H1 (cell line): ENCODE measurements at regions not wholly inside any gene's neighbourhood (a gene's known extent, or its start where the extent isn't known, plus 50 kb on each side); places are given as distances from the start of the nearest gene placed in this dataset.
"Not testable (repeated sequence)": the region's sequence is repeated elsewhere in the genome, so short reads cannot be mapped to it uniquely, and the experiment has no call there.

Source experiments
- CTCF ChIA-PET: fragments of 300-600 bp; sonication (Branson Sonifier 250); formaldehyde crosslinking; loops from one replicate; lab custom pipeline; 2021; ENCODE audit not compliant: partially characterized antibody; lab: Charles Lee
- POLR2A ChIA-PET: fragments of 300-600 bp; sonication (Branson Sonifier 250); formaldehyde crosslinking; loops from one replicate; lab custom pipeline; 2021; ENCODE audit warnings: inconsistent platforms; ENCODE audit not compliant: partially characterized antibody; lab: Charles Lee
- DNase-seq, 2 experiments: peaks; one replicate each; pipeline versions ENCODE4 v3.0.0 to v3.0.0-alpha.2; 2010 to 2022; ENCODE audit warnings: low spot score in 2 of 2, low read depth in 1 of 2, mixed read lengths in 1 of 2
- FAIRE-seq: peaks from 2 replicates; lab custom pipeline; 2011; peaks lifted over from hg19 to GRCh38; lab: Jason Lieb, UNC
- H2AFZ ChIP-seq: 2 replicates; pipeline ENCODE4 v1.8.1; 2012; ENCODE audit warnings: low read length, inconsistent platforms
- H2AK5ac ChIP-seq: 2 replicates; pipeline ENCODE4 v1.6.1; 2013; ENCODE audit warnings: low read depth, low read length
- H2BK120ac ChIP-seq: replicated peaks from 2 replicates; pipeline ENCODE3; 2013; ENCODE audit warnings: low read depth, low read length, inconsistent platforms
- H2BK12ac ChIP-seq: 2 replicates; pipeline ENCODE4 v1.6.1; 2013; ENCODE audit warnings: low read depth, low read length
- H2BK15ac ChIP-seq: 2 replicates; pipeline ENCODE4 v1.6.1; 2013; ENCODE audit warnings: low read length
- H2BK20ac ChIP-seq: 2 replicates; pipeline ENCODE4 v1.6.1; 2013; ENCODE audit warnings: low read length
- H2BK5ac ChIP-seq: 2 replicates; pipeline ENCODE4 v1.6.1; 2013; ENCODE audit warnings: low read depth, low read length
- H3K14ac ChIP-seq: 2 replicates; pipeline ENCODE4 v1.6.1; 2013; ENCODE audit warnings: inconsistent platforms; ENCODE audit not compliant: insufficient read length
- H3K18ac ChIP-seq: 2 replicates; pipeline ENCODE4 v1.6.1; 2013; ENCODE audit warnings: low read length; ENCODE audit errors: extremely low read depth
- H3K23ac ChIP-seq: 2 replicates; pipeline ENCODE4 v1.6.1; 2013; ENCODE audit warnings: inconsistent platforms; ENCODE audit not compliant: insufficient read length
- H3K23me2 ChIP-seq: 2 replicates; pipeline ENCODE4 v1.6.1; 2013; ENCODE audit warnings: low read depth, low read length
- H3K27ac ChIP-seq: 2 replicates; pipeline ENCODE4 v1.6.1; 2011; ENCODE audit warnings: low read depth, low read length, inconsistent platforms
- H3K27me3 ChIP-seq, 4 experiments: replicated peaks in 1 of 4; 1 replicate in 1 of 4; 2 replicates in 3 of 4; pipeline versions ENCODE4 v1.6.1 to v1.8.1; 2011 to 2013; ENCODE audit warnings: low read length in 3 of 4, mild to moderate bottlenecking in 3 of 4, inconsistent platforms in 2 of 4, mixed read lengths in 2 of 4, moderate library complexity in 1 of 4; ENCODE audit not compliant: control insufficient read depth in 3 of 4, insufficient read depth in 3 of 4; ENCODE audit errors: extremely low read depth in 1 of 4
- H3K36me3 ChIP-seq, 4 experiments: 2 replicates each; pipeline versions ENCODE4 v1.6.1 to v1.8.1; 2011 to 2013; ENCODE audit warnings: mild to moderate bottlenecking in 4 of 4, low read length in 3 of 4, moderate library complexity in 2 of 4, control low read depth in 1 of 4, inconsistent platforms in 1 of 4; ENCODE audit not compliant: insufficient read depth in 4 of 4, control insufficient read depth in 2 of 4
- H3K4ac ChIP-seq: replicated peaks from 2 replicates; pipeline ENCODE3; 2013; ENCODE audit warnings: low read length, low read depth, mixed read lengths, inconsistent platforms; ENCODE audit not compliant: insufficient read length
- H3K4me1 ChIP-seq, 4 experiments: replicated peaks in 1 of 4; 1 replicate in 1 of 4; 2 replicates in 3 of 4; pipeline versions ENCODE4 v1.6.1 to v1.8.1; 2011 to 2013; ENCODE audit warnings: low read length in 3 of 4, inconsistent platforms in 2 of 4, mixed read lengths in 1 of 4; ENCODE audit not compliant: insufficient read depth in 4 of 4, control insufficient read depth in 3 of 4
- H3K4me2 ChIP-seq, 2 experiments: 2 replicates each; pipeline versions ENCODE4 v1.6.1 to v1.8.1; 2011 to 2013; ENCODE audit warnings: low read depth in 2 of 2, low read length in 2 of 2, control low read depth in 1 of 2, inconsistent platforms in 1 of 2, mild to moderate bottlenecking in 1 of 2; ENCODE audit not compliant: insufficient read depth in 1 of 2
- H3K4me3 ChIP-seq, 4 experiments: fragments of 200-600, 300-600 bp in 1 of 4; sonication (generic), shearing (Covaris generic), sonication (Bioruptor Twin) in 1 of 4; 2 replicates each; pipeline versions ENCODE4 v1.5.1 to v1.8.1; 2011 to 2016; ENCODE audit warnings: low read length in 4 of 4, low read depth in 3 of 4, control low read depth in 2 of 4, inconsistent platforms in 2 of 4, mild to moderate bottlenecking in 2 of 4, mixed read lengths in 1 of 4, moderate library complexity in 1 of 4; ENCODE audit not compliant: insufficient read depth in 2 of 4; ENCODE audit errors: extremely low read depth in 1 of 4
- H3K56ac ChIP-seq: replicated peaks from 2 replicates; pipeline ENCODE3; 2013; ENCODE audit warnings: low read depth, mild to moderate bottlenecking, mixed read lengths, low read length, inconsistent platforms; ENCODE audit not compliant: insufficient read length
- H3K79me1 ChIP-seq: 2 replicates; pipeline ENCODE4 v1.6.1; 2013; ENCODE audit warnings: low read depth, low read length, control low read depth
- H3K79me2 ChIP-seq, 2 experiments: 2 replicates each; pipeline versions ENCODE4 v1.6.1 to v1.8.1; 2012 to 2013; ENCODE audit warnings: low read length in 2 of 2, mild to moderate bottlenecking in 2 of 2, inconsistent platforms in 1 of 2; ENCODE audit not compliant: insufficient read depth in 2 of 2, control insufficient read depth in 1 of 2
- H3K9ac ChIP-seq, 4 experiments: replicated peaks in 1 of 4; 1 replicate in 1 of 4; 2 replicates in 3 of 4; pipeline versions ENCODE4 v1.6.1 to v1.8.1; 2011 to 2013; ENCODE audit warnings: low read depth in 3 of 4, low read length in 3 of 4, control low read depth in 2 of 4, mild to moderate bottlenecking in 2 of 4, moderate library complexity in 2 of 4, inconsistent platforms in 1 of 4; ENCODE audit errors: extremely low read depth in 1 of 4
- H3K9me3 ChIP-seq, 2 experiments: 2 replicates each; pipeline versions ENCODE4 v1.6.1 to v1.8.1; 2012 to 2013; ENCODE audit warnings: mild to moderate bottlenecking in 2 of 2, moderate library complexity in 2 of 2, control low read depth in 1 of 2, inconsistent platforms in 1 of 2, low read depth in 1 of 2, low read length in 1 of 2, mixed read lengths in 1 of 2; ENCODE audit not compliant: insufficient read depth in 2 of 2
- H4K20me1 ChIP-seq, 2 experiments: replicated peaks in 1 of 2; 2 replicates each; pipeline versions ENCODE3 to v1.8.1; 2011 to 2013; ENCODE audit warnings: inconsistent platforms in 2 of 2, low read length in 2 of 2, mild to moderate bottlenecking in 1 of 2; ENCODE audit not compliant: insufficient read depth in 2 of 2, control insufficient read depth in 1 of 2
- H4K5ac ChIP-seq: 2 replicates; pipeline ENCODE4 v1.6.1; 2013; ENCODE audit warnings: low read length, low read depth, mixed read lengths, inconsistent platforms; ENCODE audit not compliant: insufficient read length
- H4K8ac ChIP-seq: 2 replicates; pipeline ENCODE4 v1.8.0; 2013; ENCODE audit warnings: mild to moderate bottlenecking, moderate library complexity, low read length, inconsistent platforms; ENCODE audit not compliant: insufficient read depth; ENCODE audit errors: extremely low read depth
- H4K91ac ChIP-seq: replicated peaks from 2 replicates; pipeline ENCODE3; 2013; ENCODE audit warnings: low read length, mixed read lengths, inconsistent platforms; ENCODE audit not compliant: insufficient read length
- WGBS, 2 experiments: shearing (Covaris generic) in 1 of 2; methylation state at CpG; one replicate each; pipeline versions ENCODE4 v1.1.6 to v1.1.7; 2013 to 2015; ENCODE audit warnings: low lambda C conversion rate in 2 of 2, mixed read lengths in 2 of 2, inconsistent platforms in 1 of 2, low coverage in 1 of 2, missing lambda C conversion rate in 1 of 2; ENCODE audit not compliant: insufficient replicate concordance in 2 of 2, insufficient coverage in 1 of 2, insufficient read length in 1 of 2; ENCODE audit errors: extremely low coverage in 1 of 2, missing lambda C conversion rate in 1 of 2; 5-methylcytosine and 5-hydroxymethylcytosine counted together

DNA sequence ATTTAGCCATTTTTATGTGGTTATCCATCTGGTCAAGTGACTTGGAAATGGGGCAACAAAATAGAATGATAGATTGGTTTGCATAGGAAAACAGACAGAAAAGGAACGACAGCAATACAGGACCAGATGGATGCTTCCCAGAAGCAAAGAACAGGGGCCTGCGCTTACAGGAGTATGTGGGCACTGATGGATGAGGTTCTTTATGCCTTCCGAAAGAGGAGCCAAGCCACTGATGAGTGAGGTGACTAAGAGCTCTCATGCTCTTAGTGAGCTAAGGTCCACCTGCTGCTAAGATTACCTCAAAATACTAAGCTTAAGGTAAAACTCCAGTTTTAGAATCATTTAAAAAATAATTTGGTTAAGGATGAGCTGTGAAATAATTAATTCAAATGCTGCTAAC, 247.4 kb upstream of the FAM240B start:
- H3K27me3 ChIP-seq, H3K23me2 ChIP-seq, H3K23ac ChIP-seq, H4K91ac ChIP-seq, H3K27ac ChIP-seq, H3K14ac ChIP-seq, H3K18ac ChIP-seq, H3K4ac ChIP-seq, H3K56ac ChIP-seq, H2BK5ac ChIP-seq, H2BK15ac ChIP-seq, H3K9me3 ChIP-seq, H2BK12ac ChIP-seq, H2AK5ac ChIP-seq, H3K79me1 ChIP-seq, H4K8ac ChIP-seq, H4K5ac ChIP-seq, H4K20me1 ChIP-seq, H2BK20ac ChIP-seq, FAIRE-seq, H2BK120ac ChIP-seq, H2AFZ ChIP-seq, H3K4me3 ChIP-seq, H3K36me3 ChIP-seq, H3K79me2 ChIP-seq, H3K9ac ChIP-seq, H3K4me1 ChIP-seq, POLR2A ChIA-PET, CTCF ChIA-PET, H3K4me2 ChIP-seq, DNase-seq: not testable (repeated sequence)
- 100% methylated on average over 1 of the region's 3 CpGs; no CpG with 5 or more reads in 1 of the 2 experiments for WGBS, 2 experiments

DNA sequence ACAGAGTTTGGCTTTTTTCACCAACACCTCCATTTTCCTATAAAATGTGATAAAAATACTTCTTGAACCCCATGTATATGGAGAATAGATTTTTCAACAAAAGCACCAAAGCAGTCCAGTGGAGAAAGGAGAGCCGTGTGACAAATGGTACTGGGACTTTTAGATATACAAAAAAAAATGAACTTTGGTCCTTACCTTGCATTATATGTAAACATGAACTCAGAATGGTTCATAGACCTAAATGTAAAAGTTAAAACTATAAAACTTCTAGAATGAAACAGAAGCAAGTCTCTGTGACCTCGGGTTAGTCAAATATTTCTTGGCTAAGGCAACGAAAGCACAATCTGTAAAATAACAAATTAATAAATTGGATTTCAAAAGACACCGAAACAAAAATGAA, 239.9 kb upstream of the FAM240B start:
- H2BK5ac ChIP-seq, H3K4me2 ChIP-seq, H3K79me2 ChIP-seq, H4K91ac ChIP-seq, H3K36me3 ChIP-seq, H3K27me3 ChIP-seq, H3K79me1 ChIP-seq, H4K8ac ChIP-seq, H3K18ac ChIP-seq, H2AFZ ChIP-seq, H3K4me3 ChIP-seq, H3K4ac ChIP-seq, H4K20me1 ChIP-seq, H3K23me2 ChIP-seq, H3K56ac ChIP-seq, H3K27ac ChIP-seq, DNase-seq, POLR2A ChIA-PET, H4K5ac ChIP-seq, FAIRE-seq, H3K9ac ChIP-seq, H2BK15ac ChIP-seq, H2BK20ac ChIP-seq, H3K9me3 ChIP-seq, H2AK5ac ChIP-seq, H3K14ac ChIP-seq, H2BK12ac ChIP-seq, H3K4me1 ChIP-seq, H2BK120ac ChIP-seq, H3K23ac ChIP-seq, CTCF ChIA-PET: not testable (repeated sequence)
- no CpG with 5 or more reads among the region's 4 CpGs for WGBS, 2 experiments
